ENCODE measurements at regions not wholly inside any gene's neighbourhood (a gene's known extent, or its start where the extent isn't known, plus 50 kb on each side); places are given as distances from the start of the nearest gene placed in this dataset.

DNA sequence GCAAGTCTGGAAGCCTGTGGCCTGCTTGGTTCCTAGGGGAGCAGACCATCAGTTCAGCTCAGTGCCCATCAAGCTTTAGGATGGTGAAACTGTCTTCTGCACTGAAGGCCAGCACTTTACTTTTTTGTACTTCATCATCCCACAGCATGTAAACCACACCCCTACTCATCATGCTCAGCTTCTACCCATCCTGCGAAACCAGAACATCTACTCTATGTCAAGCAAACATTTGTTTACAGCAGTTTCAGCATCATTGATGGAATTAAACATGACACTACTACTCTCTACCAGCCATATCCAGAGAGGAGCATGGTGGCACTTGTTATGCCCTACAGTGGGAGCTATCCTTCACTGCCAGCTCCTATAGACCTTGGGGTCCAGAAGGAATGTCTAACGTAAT is 306.6 kb downstream of the SOX2 start:
- no peak overlapping the region for H3K18ac ChIP-seq (ENCODE audit: low read depth, low read length)
- intact Hi-C loops (cut with micrococcal nuclease) = no loop called here
- no peak overlapping the region for H3K23ac ChIP-seq (ENCODE audit: low read depth, low read length)
- ATAC-seq (ENCODE audit: low read depth) = no peak
- CTCF ChIA-PET = no interaction called here
- no peak overlapping the region for H2AFZ ChIP-seq (replicated peaks; ENCODE audit: low read length, poor library complexity)
- H3K4me2 ChIP-seq (ENCODE audit: low read depth, low read length) = no peak overlapping the region
- no peak overlapping the region for H2BK20ac ChIP-seq (ENCODE audit: low read depth, low read length)
- H3K9ac ChIP-seq (ENCODE audit: low read depth, low read length) = no peak overlapping the region
- no peak overlapping the region for H3K4ac ChIP-seq (ENCODE audit: low read depth, low read length)
- dilution Hi-C loops (cut with HindIII; ENCODE audit: low sequenced_read_pairs, unreplicated experiment) = no loop called here
- no peak overlapping the region for H2BK5ac ChIP-seq (ENCODE audit: low read depth, low read length, poor library complexity, severe bottlenecking)
- H3K14ac ChIP-seq (replicated peaks; ENCODE audit: low read depth, low read length) = no peak overlapping the region
- no peaks in the 10 kb centered on the region for H3K36me3 ChIP-seq (ENCODE audit: control insufficient read depth, insufficient read depth, low read length)
- H2AK5ac ChIP-seq (ENCODE audit: low read depth, low read length) = no peak overlapping the region
- H4K20me1 ChIP-seq (ENCODE audit: insufficient read depth, low read length) = no peaks in the 10 kb centered on the region
- no peak overlapping the region for H2BK120ac ChIP-seq (ENCODE audit: low read depth, low read length)
- no peak overlapping the region for H4K5ac ChIP-seq (ENCODE audit: low read depth, low read length)
- no peak for TF ChIP-seq BHLHE40 (IDR thresholded peaks at IDR 0.05; ENCODE audit: low read depth, low read length)
- TF ChIP-seq CEBPB (IDR thresholded peaks at IDR 0.05; ENCODE audit: low read depth, low read length) = no peak
- H4K91ac ChIP-seq (ENCODE audit: insufficient read depth, low read depth, low read length) = no peak overlapping the region
- no peak overlapping the region for H2BK15ac ChIP-seq (ENCODE audit: low read depth, low read length)
- DNase-seq = no peak
- H3K4me3 ChIP-seq (ENCODE audit: insufficient read depth, low read depth, low read length) = no peak overlapping the region
- H3K79me1 ChIP-seq (ENCODE audit: low read depth in 1 of 2, low read length in 2 of 2) = no peaks in the 10 kb centered on the region
- H3K27me3 ChIP-seq (ENCODE audit: control insufficient read depth, insufficient read depth, low read length) = no peaks in the 10 kb centered on the region
- POLR2A ChIA-PET (ENCODE audit: unreplicated experiment) = no interaction called here
- peaks cover 12% of the 10 kb centered on the region for H3K9me3 ChIP-seq (ENCODE audit: control insufficient read depth, insufficient read depth, low read length)
- H3K27ac ChIP-seq (ENCODE audit: insufficient read depth, low read length) = no peak overlapping the region
- 67% methylated on average over 1 of the region's 2 CpGs; no CpG with 5 or more reads in 1 of the 2 experiments for WGBS, 2 experiments (ENCODE audit: extremely low coverage in 2 of 2, insufficient read length in 1 of 2)
- no peaks in the 10 kb centered on the region for H3K9me1 ChIP-seq (ENCODE audit: insufficient read depth, low read length)
- in situ Hi-C loops (cut with MboI; ENCODE audit: low sequenced_read_pairs) = no loop called here
- no peak overlapping the region for H4K8ac ChIP-seq (ENCODE audit: low read depth in 2 of 2, low read length in 2 of 2)
- BruUV-seq (replicated peaks) = no TSS peak
- no peak overlapping the region for H3K56ac ChIP-seq (ENCODE audit: extremely low read depth, insufficient read depth, low read length)
- no peaks in the 10 kb centered on the region for H3K4me1 ChIP-seq (ENCODE audit: control insufficient read depth, insufficient read depth, low read length)
- no peak overlapping the region for H2AK9ac ChIP-seq (replicated peaks; ENCODE audit: low read depth, low read length, poor library complexity)
